SHP77 treated with DMSO at 0.1 percent for 48 hours (cell line): ENCODE measurements at regions not wholly inside any gene's neighbourhood (a gene's known extent, or its start where the extent isn't known, plus 50 kb on each side); places are given as distances from the start of the nearest gene placed in this dataset.
"Not testable (repeated sequence)": the region's sequence is repeated elsewhere in the genome, so short reads cannot be mapped to it uniquely, and the experiment has no call there.

ENCODE experiments used
- DNase-seq: peaks from one replicate; lab custom pipeline; 2025; lab: John Stamatoyannopoulos, UW

DNA sequence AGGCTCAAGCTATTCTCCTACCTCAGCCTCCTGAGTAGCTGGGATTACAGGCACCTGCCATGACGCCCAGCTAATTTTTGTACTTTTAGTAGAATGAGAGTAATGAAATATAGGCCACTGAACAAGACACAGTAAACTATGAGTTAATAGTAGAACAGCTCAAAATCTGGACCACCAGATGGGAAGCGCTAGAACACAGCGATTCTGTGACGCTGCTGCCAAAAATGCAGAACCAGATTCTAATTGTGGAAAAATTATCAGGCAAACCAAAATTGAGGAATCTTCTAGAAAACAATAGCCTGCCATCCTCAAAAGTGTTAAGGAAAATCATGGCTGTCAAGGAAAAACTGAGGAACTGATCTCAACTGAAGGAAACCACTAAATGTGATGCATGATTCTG lies 111.4 kb upstream of the TIAM1 start:
- DNase-seq: no peak

GRCh38 chr21:31450980-31451379 lies 106.9 kb upstream of the TIAM1 start:
- DNase-seq: no peak

GRCh38 chr21:31449921-31450535 lies 106.0 kb upstream of the TIAM1 start:
- DNase-seq: no peak

GRCh38 chr21:31448496-31448895 lies 104.4 kb upstream of the TIAM1 start:
- DNase-seq: no peak

GRCh38 chr21:31447505-31447904 lies 103.4 kb upstream of the TIAM1 start:
- no peak for DNase-seq

DNA sequence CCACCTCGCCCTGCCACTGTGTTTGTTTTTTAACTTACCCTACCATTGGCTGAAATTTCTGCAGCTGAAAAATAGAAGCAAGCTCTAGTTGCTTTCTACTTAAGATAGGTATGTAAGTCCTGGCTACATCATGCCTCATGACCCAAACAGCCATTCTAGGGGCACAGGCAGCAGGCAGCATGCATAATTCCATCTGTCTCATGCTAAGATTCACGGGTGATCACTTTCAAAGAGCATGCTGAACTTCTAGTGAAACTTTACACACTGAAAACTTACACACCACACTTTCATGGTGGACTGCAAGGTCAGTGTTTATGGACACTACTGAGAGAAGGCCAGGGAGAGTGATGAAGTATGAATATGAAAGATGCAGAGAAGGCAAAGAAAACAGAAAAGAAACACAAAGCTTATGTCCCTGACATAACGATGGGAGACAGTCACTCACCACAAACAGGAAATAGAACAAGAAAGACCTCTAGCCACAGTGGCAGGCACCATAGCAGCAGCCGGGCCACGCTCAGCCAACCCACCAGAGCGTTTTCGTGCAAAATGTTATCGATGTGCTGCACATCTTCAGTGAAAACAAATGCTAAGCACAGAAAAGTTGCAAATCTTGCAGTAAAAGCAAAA lies 102.3 kb upstream of the TIAM1 start:
- DNase-seq: no peak

DNA sequence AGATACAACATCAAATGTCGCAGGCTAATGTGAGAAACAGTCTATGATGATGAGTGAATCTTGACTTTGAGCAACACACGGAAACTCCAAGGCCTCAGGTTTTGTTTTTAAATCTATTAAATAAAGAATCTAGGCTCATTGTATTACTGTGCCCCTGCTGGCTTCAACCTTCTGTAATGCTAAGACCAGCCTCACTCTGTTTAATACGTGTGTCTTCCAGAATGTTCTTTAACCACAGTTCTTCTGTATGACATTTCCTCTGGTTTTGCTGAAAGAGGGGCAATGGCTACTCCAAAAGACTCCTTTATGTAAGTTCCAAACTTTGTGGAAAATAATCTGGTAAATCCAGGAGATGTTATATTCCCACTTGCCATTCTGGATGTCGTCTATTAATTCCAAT lies 101.1 kb upstream of the TIAM1 start:
- DNase-seq: no peak

GRCh38 chr21:31443736-31444521 lies 99.9 kb upstream of the TIAM1 start:
- DNase-seq: no peak

GRCh38 chr21:31442339-31442738 lies 98.3 kb upstream of the TIAM1 start:
- DNase-seq: no peak

- DNase-seq: no peak
Measured at GRCh38 chr21:31429506-31429905, 85.4 kb upstream of the TIAM1 start.

GRCh38 chr21:31426235-31426797 lies 82.3 kb upstream of the TIAM1 start:
- DNase-seq: no peak

- no peak for DNase-seq
Measured at GRCh38 chr21:31425138-31425537, 81.1 kb upstream of the TIAM1 start.

- no peak for DNase-seq
Measured at GRCh38 chr21:31424058-31424457, 80.0 kb upstream of the TIAM1 start.

DNA sequence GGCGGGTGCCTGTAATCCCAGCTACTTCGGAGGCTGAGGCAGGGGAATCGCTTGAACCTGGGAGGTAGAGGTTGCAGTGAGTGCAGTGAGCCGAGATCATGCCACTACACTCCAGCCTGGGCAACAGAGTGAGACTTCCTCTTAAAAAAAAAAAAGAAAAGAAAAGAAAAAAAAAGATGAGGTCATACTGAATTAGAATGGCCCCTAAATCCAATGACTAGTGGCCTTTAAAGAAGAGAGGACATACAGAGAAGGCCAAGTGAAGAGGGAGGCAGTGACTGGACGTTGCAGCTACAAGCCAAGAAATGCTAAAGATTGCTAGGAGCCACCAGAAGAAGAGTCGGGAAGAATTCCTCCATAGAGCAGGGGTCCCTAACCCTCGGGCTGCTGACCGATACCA lies 76.9 kb upstream of the TIAM1 start:
- DNase-seq: no peak

- DNase-seq: no peak
Measured at GRCh38 chr21:31420354-31420753, 76.3 kb upstream of the TIAM1 start.

- no peak for DNase-seq
Measured at GRCh38 chr21:31418377-31419001, 74.4 kb upstream of the TIAM1 start.

GRCh38 chr21:31417214-31417613 lies 73.2 kb upstream of the TIAM1 start:
- DNase-seq: not testable (repeated sequence)

GRCh38 chr21:31416465-31416864 lies 72.4 kb upstream of the TIAM1 start:
- no peak for DNase-seq

DNA sequence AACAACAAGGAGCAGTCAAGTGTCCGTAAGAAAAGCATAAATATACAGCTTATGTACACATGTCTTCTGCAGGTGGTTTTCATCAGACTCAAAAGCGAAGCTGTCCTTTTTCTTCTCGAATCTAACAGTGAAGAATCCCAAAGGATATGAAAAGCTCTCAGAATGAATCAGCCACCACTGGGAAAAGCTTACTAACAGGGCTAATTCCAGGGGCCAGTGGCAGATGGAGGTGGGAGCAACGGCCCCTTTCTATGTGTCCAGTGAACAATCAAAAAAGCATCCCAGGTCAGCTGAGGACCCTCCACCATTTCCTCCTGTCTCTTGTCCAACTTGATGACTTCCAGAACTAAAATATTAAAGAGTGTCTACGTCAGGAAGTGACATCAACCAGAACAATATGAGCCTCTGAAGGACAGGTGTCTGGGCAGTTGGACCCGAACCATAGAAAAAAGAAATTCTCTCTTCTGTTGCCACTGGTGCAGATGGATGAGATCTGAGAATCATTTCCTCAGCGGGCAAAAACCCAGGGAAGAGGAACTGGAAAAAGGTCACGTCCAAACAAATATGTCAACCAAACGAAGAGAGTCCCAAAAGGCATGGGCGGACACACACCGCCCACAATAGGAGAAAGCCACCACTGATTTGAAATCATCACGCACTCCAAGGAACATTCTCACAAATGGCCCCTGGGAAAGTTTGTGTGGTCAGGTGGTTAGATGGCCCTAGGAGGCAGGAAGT lies 70.4 kb upstream of the TIAM1 start:
- DNase-seq: no peak

DNA sequence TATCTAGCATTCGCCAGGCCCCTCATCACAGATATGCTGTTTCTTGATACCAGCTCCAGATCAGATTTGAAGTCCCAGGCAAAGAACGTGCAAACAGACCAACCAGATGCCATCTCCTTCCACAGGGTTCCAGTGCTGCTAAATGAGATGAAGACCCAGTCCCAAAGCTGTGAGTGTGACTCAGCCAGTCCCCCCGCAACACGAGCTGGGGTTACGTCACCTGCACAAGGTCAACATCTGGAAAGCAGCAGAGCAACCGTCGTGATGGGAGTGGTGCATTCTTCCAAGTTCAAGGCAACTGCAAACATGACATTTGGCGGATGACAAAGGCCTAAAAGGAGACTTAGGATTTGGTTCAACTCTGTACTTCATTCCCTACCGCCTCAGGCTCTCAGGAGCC lies 69.6 kb upstream of the TIAM1 start:
- DNase-seq: no peak

DNA sequence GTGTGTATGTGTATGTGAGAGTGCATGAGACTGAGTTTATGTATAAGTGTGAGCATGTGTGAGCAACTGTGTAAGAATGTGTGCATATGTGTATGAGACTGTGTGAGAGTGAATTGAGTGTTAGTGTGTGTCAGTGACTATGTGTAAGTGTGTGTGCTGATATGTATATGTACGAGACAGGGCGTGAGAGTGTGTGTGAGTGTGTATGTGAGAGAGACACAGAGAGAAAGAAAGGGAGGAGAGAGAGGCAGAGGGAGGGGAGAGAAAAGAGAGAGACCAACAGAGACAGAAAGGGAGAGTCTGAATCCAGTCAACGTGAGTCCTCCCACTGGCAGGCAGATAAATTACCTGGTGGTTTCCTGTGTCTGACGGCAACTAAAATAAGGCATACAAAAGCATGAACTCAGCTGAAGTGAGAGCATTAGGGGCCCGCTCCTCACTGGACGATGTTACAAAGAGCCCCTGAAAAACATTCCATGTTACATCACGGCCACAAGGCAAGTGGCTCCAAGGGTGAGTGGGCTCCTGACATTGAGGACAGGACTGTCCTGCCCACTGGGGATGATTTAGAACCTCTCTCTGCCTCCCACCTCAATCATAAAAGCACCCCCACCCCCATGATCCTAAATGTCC lies 66.6 kb upstream of the TIAM1 start:
- no peak for DNase-seq
